ENCODE measurements at regions not wholly inside any gene's neighbourhood (a gene's known extent, or its start where the extent isn't known, plus 50 kb on each side); places are given as distances from the start of the nearest gene placed in this dataset.

- DNase-seq (ENCODE audit: low spot score), result no peak
These were observed 848.0 kb downstream of the TUSC7 start for GRCh38 chr3:117557464-117558090.

- no peak for DNase-seq (ENCODE audit: low spot score)
These were observed 849.1 kb downstream of the TUSC7 start for GRCh38 chr3:117558681-117559080.

GRCh38 chr3:117562000-117562399 is 852.4 kb downstream of the TUSC7 start:
- no peak for DNase-seq (ENCODE audit: low spot score)

GRCh38 chr3:117563063-117563462 is 853.5 kb downstream of the TUSC7 start:
- DNase-seq (ENCODE audit: low spot score), result no peak

- no peak for DNase-seq (ENCODE audit: low spot score)
These were observed 856.2 kb downstream of the TUSC7 start for GRCh38 chr3:117565777-117566176.

- no peak for DNase-seq (ENCODE audit: low spot score)
These were observed 857.3 kb downstream of the TUSC7 start for GRCh38 chr3:117566926-117567325.

- no peak for DNase-seq (ENCODE audit: low spot score)
These were observed 857.8 kb downstream of the TUSC7 start for GRCh38 chr3:117567382-117567781.

GRCh38 chr3:117567906-117568305 is 858.3 kb downstream of the TUSC7 start:
- DNase-seq (ENCODE audit: low spot score), result no peak

- DNase-seq (ENCODE audit: low spot score), result no peak
These were observed 863.2 kb downstream of the TUSC7 start for GRCh38 chr3:117572786-117573185.

GRCh38 chr3:117580806-117581205 is 871.2 kb downstream of the TUSC7 start:
- no peak for DNase-seq (ENCODE audit: low spot score)

GRCh38 chr3:117586161-117586560 is 876.6 kb downstream of the TUSC7 start:
- no peak for DNase-seq (ENCODE audit: low spot score)

- no peak for DNase-seq (ENCODE audit: low spot score)
These were observed 877.8 kb downstream of the TUSC7 start for GRCh38 chr3:117587416-117587815.

GRCh38 chr3:117589454-117589853 is 879.9 kb downstream of the TUSC7 start:
- no peak for DNase-seq (ENCODE audit: low spot score)

- no peak for DNase-seq (ENCODE audit: low spot score)
These were observed 886.0 kb downstream of the TUSC7 start for GRCh38 chr3:117595615-117596014.

GRCh38 chr3:117596503-117596902 is 886.9 kb downstream of the TUSC7 start:
- DNase-seq (ENCODE audit: low spot score), result no peak

- DNase-seq (ENCODE audit: low spot score), result no peak
These were observed 888.3 kb downstream of the TUSC7 start for GRCh38 chr3:117597865-117598264.

- no peak for DNase-seq (ENCODE audit: low spot score)
These were observed 890.5 kb downstream of the TUSC7 start for GRCh38 chr3:117600112-117600511.

GRCh38 chr3:117600666-117601065 is 891.1 kb downstream of the TUSC7 start:
- no peak for DNase-seq (ENCODE audit: low spot score)

GRCh38 chr3:117602058-117602644 is 892.6 kb downstream of the TUSC7 start:
- no peak for DNase-seq (ENCODE audit: low spot score)

- no peak for DNase-seq (ENCODE audit: low spot score)
These were observed 893.5 kb downstream of the TUSC7 start for GRCh38 chr3:117603097-117603496.

- no peak for DNase-seq (ENCODE audit: low spot score)
These were observed 897.3 kb downstream of the TUSC7 start for GRCh38 chr3:117606866-117607265.

- DNase-seq (ENCODE audit: low spot score), result no peak
These were observed 899.8 kb downstream of the TUSC7 start for GRCh38 chr3:117609330-117609729.

- no peak for DNase-seq (ENCODE audit: low spot score)
These were observed 900.6 kb downstream of the TUSC7 start for GRCh38 chr3:117610156-117610555.

- no peak for DNase-seq (ENCODE audit: low spot score)
These were observed 901.6 kb downstream of the TUSC7 start for GRCh38 chr3:117611211-117611610.
